GM21360 (cell line): ENCODE measurements at regions not wholly inside any gene's neighbourhood (a gene's known extent, or its start where the extent isn't known, plus 50 kb on each side); places are given as distances from the start of the nearest gene placed in this dataset.
"Not testable (repeated sequence)": the region's sequence is repeated elsewhere in the genome, so short reads cannot be mapped to it uniquely, and the experiment has no call there.

Source experiments
- ATAC-seq: cut with Tn5 transposase; IDR thresholded peaks from one replicate; pipeline ENCODE4 v1.9.1; 2021; ENCODE audit warnings: mild to moderate bottlenecking, moderate library complexity; ENCODE audit not compliant: unreplicated experiment

DNA sequence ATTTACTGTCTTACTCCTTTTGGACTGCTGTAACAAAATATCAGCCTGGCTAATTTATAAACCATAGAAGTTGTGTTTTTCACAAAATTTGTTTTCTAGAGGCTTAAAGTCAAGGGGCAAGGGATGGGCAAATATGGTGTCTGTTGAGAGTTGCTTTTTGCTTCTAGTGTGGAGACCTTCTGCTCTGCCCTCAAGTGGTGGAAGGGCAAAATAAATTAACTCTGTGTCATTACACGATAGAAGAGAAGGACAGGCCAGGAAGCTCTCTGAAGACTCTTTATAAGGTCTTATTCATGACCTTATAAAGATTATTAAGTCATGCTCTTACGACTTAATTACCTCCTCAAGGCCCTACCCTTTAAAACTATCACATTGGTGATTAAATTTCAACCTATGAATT lies 181.2 kb upstream of the LRATD1 start:
- ATAC-seq = no peak

DNA sequence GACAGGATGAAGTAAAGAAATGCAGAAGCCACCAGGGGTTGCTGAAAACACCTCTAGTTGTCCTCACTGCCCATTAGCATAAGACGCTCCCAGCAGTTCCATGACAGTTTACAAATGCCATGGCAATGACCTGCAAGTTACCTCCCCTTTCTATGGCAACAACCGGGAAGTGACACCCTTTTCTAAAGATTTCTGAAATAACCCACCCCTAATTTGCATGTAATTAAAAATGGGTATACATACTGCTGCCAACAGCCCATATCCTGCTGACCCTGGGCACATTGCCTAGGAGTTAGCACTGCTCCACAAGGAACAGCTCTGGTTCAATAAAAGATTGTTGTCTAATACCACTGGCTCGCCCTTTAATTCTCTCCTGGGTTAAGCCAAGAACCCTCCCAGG lies 178.3 kb upstream of the LRATD1 start:
- no peak for ATAC-seq

DNA sequence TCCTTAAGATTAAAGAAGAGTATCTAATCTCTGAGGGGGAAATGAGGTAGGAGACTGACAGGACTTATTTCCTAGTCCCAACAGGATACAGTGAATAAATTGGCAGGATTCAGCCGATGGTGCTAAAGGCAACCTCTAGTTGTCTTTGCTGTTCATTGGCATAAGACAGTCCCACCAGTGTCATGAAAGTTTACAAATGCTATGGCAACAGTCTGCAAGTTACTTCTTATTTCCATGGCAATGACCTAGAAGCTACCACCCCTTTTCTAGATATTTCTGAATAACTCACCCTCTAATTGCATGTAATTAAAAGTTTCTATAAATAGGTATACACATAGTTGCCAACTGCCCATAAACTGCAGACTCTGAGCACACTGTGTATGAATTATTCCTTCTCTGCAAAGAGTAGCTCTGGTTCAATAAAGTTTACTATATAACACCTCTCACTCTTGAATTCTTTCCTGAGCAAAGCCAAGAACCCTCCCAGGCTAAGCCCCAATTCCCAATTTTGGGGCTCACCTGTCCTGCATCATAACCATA lies 172.7 kb upstream of the LRATD1 start:
- ATAC-seq = no peak

DNA sequence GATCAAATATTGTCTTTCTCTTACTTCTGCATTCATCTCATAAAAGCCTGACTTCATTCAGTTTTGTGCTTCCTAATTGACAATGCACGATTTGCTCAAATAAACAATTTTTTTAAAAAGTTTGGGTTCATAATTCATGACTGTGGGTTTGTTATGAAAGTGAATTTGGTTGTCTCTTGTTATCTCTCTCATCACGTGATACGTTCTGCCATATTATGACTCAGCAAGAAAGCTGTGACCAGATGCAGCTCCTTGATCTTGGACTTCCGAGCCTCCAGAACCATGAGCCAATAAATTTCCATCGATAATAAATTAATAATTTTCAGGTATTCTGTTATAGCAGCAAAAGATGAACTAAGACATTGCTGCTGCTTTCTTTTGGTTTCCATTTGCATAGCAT lies 156.5 kb upstream of the LRATD1 start:
- no peak for ATAC-seq

DNA sequence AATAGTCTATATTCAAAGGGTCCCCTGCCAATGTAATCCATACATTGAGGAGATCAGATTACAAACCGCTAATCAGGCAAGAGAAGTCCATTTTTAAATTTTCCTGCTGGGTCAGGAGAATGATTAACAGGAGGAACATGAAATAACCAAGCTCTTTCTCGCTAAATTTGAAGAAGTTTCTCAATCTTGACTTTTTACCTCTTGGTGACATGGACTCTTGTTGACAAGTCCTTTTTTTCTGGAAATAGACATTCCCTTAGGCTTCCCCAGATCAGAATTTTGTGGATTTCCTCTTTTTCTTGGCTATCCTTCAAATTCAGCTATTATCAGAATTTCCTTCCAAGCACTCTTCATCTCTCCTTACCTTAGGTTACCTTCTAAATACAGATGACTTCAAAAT lies 153.0 kb upstream of the LRATD1 start:
- ATAC-seq = no peak

DNA sequence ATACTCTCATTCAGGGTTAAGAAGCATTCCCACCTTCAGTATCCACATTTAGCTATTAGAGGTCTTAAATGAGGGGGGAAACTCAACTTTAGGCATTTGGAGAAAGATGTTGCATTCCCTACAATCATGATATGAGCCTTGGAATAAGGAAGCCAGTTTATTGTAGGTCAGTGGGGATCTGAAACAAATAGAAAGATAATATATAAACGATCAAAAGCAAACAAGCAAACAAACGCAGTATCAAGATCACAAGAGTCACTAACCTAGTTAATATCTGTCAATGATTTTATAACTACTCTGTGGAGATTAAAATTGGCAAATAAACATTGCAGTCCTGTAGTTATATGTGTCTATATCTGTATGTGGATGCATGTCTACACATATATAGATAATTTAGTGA lies 152.4 kb upstream of the LRATD1 start:
- no peak for ATAC-seq

DNA sequence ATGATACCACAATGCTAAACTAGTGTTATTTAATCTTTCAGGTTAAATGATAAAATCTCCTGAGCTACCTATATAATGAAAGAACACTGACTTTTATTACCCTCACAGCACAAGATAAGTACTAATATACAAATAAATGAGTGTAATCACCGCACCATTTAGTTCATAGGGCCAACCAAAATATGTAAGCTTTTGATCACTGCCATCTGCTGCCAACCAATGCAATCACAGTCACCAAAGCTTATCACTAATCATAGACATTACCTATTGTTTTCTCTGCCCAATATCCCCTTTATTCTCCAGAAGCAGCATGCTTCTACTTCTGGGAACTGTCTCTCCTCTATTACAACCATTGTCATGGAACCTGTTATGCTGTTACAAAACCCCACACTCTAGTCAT lies 151.6 kb upstream of the LRATD1 start:
- no peak for ATAC-seq

DNA sequence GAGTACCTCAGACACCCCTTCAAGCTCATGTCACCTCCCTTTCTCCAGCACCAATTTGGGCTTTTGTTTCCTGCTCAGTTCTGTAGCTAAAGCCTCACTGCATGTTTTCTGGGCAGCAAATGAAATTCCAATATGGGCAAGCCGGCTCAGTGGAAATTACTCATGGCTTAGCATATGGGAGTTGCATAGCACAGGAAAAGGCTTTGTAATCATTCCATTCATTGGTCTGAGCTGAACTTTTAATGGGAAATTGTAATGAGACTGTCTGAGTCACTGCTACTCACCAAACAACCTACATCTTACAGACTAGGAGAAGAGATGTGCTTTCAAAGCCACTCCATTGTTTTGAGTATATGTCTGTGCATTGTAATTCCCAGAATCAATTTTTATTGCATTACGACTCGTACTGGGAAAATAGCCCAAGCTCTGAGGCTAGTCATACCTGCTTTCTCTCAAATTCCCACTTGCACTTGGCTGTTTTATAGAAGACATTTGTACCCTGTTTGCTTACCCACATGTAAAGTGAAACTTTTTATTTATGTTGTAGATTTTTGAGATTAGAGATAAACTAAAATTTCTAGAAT lies 139.5 kb upstream of the LRATD1 start:
- ATAC-seq = no peak

DNA sequence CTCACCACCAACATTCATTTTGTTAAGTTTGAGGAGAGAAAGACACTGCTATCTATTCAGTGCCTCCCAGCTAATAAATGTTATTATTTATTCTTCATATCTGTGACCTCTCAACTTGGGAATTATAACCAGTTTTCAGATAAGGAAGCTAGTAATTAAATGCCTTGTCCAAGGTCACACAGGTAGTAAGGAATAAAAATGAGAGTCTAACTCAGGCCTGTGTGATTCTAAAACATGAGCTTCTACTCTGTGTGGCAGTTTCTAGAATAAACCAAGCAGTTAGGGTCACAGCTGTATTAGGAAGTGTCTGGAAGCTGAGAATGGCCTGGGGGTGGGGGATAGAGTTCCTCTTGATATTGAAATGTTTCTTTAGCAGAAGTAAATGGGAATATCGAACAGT lies 137.8 kb upstream of the LRATD1 start:
- ATAC-seq = no peak

DNA sequence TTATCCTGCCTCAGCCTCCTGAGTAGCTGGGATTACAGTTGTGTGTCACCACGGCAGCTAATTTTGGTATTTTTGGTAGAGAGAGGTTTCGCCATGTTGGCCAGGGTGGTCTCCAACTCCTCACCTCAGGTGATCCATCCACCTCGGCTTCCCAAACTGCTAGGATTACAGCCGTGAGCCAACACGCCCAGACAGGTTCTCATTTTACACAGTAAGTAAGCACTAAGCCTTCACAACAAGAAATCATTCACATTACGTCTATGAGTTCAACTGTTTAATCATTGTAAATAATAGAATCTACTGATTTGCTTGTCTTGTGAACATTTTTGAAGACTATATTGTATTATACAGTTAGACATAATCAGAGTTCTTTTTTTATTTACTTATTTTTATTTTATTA lies 131.5 kb upstream of the LRATD1 start:
- ATAC-seq = no peak

DNA sequence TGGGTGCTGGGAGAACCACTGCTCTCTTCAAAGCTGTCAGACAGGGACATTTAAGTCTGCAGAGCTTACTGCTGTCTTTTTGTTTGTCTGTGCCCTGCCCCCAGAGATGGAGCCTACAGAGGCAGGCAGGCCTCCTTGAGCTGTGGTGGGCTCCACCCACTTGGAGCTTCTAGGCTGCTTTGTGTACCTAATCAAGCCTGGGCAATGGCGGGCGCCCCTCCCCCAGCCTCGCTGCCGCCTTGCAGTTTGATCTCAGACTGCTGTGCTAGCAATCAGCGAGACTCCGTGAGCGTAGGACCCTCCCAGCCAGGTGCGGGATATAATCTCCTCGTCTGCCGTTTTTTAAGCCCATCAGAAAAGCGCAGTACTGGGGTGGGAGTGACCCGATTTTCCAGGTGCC lies 125.6 kb upstream of the LRATD1 start:
- ATAC-seq = not testable (repeated sequence)

DNA sequence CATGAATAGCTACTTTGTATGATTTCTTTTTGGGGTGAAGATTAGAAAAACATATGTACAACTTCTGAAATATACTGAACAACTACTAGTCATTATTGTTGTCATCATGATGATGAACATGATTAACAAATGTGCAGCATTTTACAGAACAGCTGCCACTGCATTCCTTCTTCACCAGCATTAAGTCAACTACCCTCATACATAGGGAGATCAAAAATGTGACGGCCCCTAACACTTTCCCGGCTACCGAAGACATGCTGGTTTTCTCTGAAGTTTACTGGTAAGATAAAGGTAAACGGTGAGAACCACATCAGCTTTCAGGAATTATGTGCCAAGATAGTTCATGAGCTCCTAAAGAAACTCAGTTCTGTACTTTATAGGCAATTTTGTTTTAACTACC lies 121.0 kb upstream of the LRATD1 start:
- ATAC-seq = no peak

DNA sequence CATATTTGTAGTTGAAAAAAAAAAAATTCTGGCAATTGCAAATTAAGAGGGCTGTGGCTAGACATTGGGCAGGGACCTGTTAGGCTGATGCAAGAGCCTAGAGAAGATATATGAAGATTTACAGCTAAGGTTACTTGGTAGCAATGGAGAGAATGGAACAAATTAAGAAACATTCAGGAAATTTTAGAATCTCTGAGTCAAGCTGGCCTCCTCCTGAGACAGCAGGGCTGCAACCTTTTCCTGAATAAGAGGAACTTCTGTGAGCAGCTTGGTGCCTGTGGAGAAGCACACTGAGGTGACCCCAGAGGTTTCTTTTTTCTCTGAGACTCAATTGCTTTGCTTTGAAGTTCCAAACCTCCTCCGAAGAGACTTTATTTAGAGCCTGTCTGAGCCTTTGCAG lies 118.6 kb upstream of the LRATD1 start:
- ATAC-seq = no peak

DNA sequence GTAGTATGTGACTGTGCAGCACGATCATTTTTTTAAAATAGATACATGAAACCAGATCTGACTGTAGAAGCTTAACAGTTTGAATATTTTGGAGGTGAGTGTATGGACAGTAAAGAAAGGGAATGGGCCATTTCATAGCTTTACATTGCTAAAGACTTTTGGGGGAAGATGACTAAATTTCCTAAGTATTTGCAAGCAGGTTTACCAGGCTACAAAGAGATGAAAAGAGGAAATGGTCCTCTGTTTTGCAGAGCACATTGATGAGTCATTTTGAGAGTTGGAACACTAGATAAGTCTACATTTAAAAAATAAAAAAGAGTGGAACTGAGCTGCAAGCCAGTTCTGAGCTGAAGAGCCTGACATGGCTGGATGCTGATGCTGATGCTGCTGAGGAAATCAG lies 115.7 kb upstream of the LRATD1 start:
- peak; percentile 66 for ATAC-seq

DNA sequence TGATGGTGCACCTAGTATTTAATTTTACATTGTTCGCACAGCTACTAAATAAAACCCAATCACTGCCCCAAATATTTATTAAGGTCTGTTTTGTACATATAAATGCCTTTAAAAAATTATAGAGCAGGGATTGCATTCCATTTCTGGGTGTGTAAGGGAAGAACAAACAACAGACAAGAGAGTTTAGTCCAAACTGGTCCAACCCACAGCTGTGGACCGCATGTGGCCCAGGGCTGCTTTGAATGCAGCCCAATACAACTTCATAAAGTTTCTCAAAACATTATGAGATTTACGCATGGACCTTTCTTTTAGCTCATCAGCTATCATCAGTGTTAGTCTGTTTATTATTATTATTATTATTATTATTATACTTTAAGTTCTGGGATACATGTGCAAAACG lies 114.8 kb upstream of the LRATD1 start:
- no peak for ATAC-seq

DNA sequence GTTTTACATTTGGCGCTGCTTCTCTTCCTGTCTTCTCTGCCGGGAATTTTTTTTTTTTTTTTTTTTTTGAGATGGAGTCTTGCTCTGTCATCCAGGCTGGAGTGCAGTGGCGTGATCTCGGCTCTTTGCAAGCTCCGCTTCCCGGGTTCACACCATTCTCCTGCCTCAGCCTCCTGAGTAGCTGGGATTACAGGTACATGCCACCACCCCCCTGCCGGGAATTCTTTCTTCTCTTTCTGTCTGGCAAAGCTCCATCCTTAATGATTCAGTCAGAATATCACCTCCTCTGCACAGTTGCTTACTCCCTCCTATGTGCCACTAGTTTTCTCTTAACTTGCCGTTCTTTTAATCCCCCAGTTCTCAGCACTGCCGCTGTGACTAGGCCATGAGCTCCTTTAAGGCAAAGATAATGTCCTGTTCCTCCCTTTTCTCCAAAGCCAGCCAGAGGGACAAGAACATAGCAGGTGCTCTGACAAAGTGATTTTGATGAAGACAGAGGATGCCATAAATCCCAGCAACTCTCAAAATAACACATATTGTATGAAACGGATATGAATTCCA lies 112.1 kb upstream of the LRATD1 start:
- ATAC-seq = no peak

DNA sequence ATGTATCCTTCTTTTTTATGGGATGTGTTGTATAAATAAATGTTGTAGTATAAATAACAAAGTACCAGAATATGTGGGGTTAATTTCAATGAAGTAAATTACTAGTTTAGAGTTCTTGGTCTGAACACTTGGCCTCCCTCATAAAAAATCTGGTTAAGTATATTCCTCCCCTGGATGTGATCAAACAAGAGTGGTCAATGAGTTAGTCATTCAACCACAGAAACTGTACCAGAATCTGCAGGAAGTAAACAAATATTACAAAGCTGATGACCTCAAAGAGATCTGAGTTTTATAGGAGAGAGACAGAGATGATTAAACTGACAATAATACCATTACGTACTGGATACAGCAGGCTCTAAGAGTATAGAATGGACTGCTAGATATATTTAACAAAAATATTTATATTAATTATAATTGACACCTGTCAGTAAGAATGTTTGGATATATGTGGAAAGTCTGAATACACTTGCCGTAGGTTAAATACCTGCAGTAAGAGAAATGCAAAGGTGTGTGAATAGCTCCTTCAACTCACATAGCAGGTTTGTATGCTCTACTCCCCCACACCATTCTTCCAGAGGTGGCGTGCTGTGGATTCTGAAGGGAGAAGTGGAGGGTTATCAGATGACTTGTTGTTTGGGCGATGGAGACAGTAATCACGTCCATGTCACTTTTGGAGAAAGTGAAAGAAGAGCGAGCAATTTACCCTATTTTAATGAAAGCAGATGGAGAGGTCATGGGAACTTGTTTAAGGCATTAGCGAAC lies 108.3 kb upstream of the LRATD1 start:
- ATAC-seq = no peak

DNA sequence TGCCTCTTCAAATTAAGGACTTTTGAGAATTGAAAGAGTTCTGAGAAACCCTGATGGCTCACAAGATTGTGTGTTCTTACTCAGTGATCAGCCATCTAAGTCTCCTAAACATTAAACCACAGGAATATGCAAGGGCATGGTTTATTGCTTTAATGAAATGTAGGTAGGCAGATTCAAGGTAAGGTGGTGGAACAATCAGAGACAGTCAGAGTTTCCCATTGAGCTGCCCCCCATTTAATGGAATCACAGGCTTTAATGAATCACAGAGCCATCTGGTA lies 107.8 kb upstream of the LRATD1 start:
- no peak for ATAC-seq

DNA sequence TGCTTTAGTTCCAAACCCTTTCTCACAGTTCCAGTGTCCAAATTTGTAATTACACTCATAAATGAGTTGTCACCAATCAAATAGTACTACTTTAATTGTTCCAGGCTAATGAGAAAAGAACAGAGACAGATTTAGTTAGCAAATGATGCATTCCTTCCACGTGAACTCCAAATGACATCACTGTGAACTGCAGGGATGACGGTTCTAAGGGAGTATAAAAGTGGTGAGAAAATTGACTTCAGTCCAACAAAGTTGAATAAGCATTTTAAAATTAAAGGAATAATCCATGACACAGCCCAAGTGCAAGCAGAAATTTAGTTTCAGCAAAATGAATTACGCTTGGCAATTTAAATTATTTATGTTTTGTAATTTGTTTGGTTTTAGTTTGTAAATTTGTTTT lies 102.0 kb upstream of the LRATD1 start:
- ATAC-seq = no peak

DNA sequence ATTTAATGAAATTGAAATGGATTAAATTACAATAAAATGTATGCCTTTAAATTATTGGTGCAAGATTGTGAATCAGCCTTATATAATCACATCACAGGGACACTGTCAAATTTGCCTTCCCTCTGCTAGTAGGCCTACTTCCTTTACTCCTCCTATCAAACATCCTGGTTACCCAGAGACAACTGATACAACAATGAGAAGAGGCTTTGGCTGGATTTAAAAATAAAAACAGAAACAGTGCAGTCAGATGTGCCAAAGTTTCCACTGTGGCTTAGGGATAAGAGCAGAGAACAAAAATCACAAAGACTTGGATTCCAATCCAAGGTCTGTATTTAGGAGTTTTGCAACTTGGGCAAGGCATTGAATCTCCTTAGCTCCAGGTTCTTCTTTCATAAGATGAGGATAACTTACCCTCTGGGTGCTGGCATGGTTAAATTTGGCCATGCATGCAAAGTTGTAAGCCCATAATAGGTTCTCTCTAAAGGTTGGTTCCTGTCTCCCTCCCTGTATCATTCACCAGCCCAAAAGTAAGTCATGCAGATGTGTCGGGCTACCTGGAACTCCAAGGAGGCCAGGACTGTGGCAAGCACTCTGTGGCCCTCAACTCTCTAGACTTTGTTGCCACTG lies 99.3 kb upstream of the LRATD1 start:
- ATAC-seq = no peak

DNA sequence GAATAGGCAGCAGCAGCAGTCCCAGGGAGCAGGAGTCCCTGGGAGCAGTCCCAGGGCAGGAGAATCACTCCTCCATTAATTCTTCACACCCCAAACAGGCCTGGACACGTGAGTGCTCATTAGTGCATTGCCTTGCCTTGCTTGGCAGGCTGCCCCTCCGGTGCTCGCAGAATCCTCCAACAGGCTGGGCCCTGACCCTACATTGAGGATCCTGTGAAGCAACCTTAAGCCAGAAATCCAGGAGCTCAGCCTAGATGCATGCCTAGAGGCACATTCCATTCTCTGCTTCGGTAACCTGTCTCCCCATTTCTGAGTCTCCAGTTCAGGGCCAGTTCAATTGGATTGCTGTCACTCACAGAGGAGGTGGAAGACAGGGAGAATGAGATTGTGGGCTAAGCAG lies 97.4 kb upstream of the LRATD1 start:
- ATAC-seq = no peak

DNA sequence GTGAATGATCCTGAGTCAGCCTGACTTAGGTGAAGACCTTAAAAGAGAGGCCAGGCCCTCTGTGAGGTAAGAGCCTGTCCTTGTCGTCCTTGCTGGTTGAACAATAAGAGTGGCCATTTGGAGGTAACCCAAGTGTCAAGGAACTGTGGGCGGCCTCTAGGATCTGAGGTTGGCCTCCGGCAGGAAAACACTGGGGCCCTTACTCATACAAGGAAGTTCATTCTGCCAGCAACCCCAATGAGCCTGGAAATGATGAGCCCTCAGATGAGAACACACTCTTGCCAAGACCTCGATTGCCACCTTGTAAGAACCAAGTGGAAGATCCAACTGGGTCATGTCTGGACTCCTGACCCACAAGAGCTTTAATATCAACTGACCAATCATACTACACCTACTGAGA lies 95.5 kb upstream of the LRATD1 start:
- no peak for ATAC-seq
